HuH-7.5 (cell line): ENCODE measurements at regions not wholly inside any gene's neighbourhood (a gene's known extent, or its start where the extent isn't known, plus 50 kb on each side); places are given as distances from the start of the nearest gene placed in this dataset.
"Not testable (repeated sequence)": the region's sequence is repeated elsewhere in the genome, so short reads cannot be mapped to it uniquely, and the experiment has no call there.

Source experiments
- DNase-seq: peaks from one replicate; pipeline ENCODE4 v3.0.0; 2011; ENCODE audit warnings: low spot score

GRCh38 chr11:41519696-41520095, 60.2 kb upstream of the LRRC4C start:
- DNase-seq: no peak

GRCh38 chr11:41522391-41522790, 62.9 kb upstream of the LRRC4C start:
- no peak for DNase-seq

GRCh38 chr11:41522899-41523672, 63.6 kb upstream of the LRRC4C start:
- no peak for DNase-seq

- DNase-seq: no peak
Measured at GRCh38 chr11:41527530-41527929, 68.1 kb upstream of the LRRC4C start.

- no peak for DNase-seq
Measured at GRCh38 chr11:41532413-41532812, 73.0 kb upstream of the LRRC4C start.

GRCh38 chr11:41533761-41534160, 74.3 kb upstream of the LRRC4C start:
- no peak for DNase-seq

GRCh38 chr11:41534391-41534790, 74.9 kb upstream of the LRRC4C start:
- DNase-seq: no peak

- DNase-seq: no peak
Measured at GRCh38 chr11:41534861-41535260, 75.4 kb upstream of the LRRC4C start.

- no peak for DNase-seq
Measured at GRCh38 chr11:41536021-41536568, 76.6 kb upstream of the LRRC4C start.

GRCh38 chr11:41544902-41545301, 85.5 kb upstream of the LRRC4C start:
- not testable (repeated sequence) for DNase-seq

- DNase-seq: no peak
Measured at GRCh38 chr11:41578421-41579051, 119.1 kb upstream of the LRRC4C start.

GRCh38 chr11:41579546-41579945, 120.1 kb upstream of the LRRC4C start:
- DNase-seq: no peak

- no peak for DNase-seq
Measured at GRCh38 chr11:41609511-41609910, 150.1 kb upstream of the LRRC4C start.

GRCh38 chr11:41612415-41612814, 153.0 kb upstream of the LRRC4C start:
- DNase-seq: no peak

- DNase-seq: no peak
Measured at GRCh38 chr11:41613326-41613725, 153.9 kb upstream of the LRRC4C start.

- DNase-seq: no peak
Measured at GRCh38 chr11:41622707-41623359, 163.4 kb upstream of the LRRC4C start.

GRCh38 chr11:41659985-41660384, 200.5 kb upstream of the LRRC4C start:
- DNase-seq: no peak

GRCh38 chr11:41660585-41660984, 201.1 kb upstream of the LRRC4C start:
- no peak for DNase-seq

GRCh38 chr11:41665441-41666360, 206.2 kb upstream of the LRRC4C start:
- no peak for DNase-seq

GRCh38 chr11:41666951-41667653, 207.7 kb upstream of the LRRC4C start:
- DNase-seq: no peak

GRCh38 chr11:41675205-41675604, 215.8 kb upstream of the LRRC4C start:
- no peak for DNase-seq
